Mammary epithelial cell (primary cell): ENCODE measurements at regions not wholly inside any gene's neighbourhood (a gene's known extent, or its start where the extent isn't known, plus 50 kb on each side); places are given as distances from the start of the nearest gene placed in this dataset.

Experiments
- CTCF ChIP-seq, 2 donors: IDR thresholded peaks in 1 of 2; conservative IDR thresholded peaks in 1 of 2; 2 replicates each; pipeline ENCODE4 v1.5.1; 2011 to 2012; ENCODE audit warnings: inconsistent platforms in 2 of 2, low read length in 2 of 2, mild to moderate bottlenecking in 2 of 2, control low read depth in 1 of 2, low read depth in 1 of 2; ENCODE audit not compliant: insufficient read depth in 1 of 2; ENCODE audit errors: extremely low read depth in 1 of 2
- EZH2 ChIP-seq: IDR thresholded peaks from 2 replicates; pipeline ENCODE4 v1.6.1; 2012; ENCODE audit warnings: low read length, inconsistent platforms, borderline replicate concordance

- no peak for TF ChIP-seq CTCF (conservative IDR thresholded peaks at IDR 0.05 in 1 of 2, IDR thresholded peaks at IDR 0.05 in 1 of 2; ENCODE audit: extremely low read depth in 1 of 2, insufficient read depth in 1 of 2, low read depth in 1 of 2, low read length in 2 of 2)
- TF ChIP-seq EZH2, result no peak
These were observed 161.3 kb upstream of the IFNG-AS1 start for GRCh38 chr12:67827820-67828383.
